Uterus (tissue), 3 donors: ENCODE measurements at regions not wholly inside any gene's neighbourhood (a gene's known extent, or its start where the extent isn't known, plus 50 kb on each side); places are given as distances from the start of the nearest gene placed in this dataset.

Experiments used
- DNase-seq, 2 donors: peaks; one replicate each; pipeline ENCODE4 v3.0.0-alpha.2; 2019 to 2020
- H3K27ac ChIP-seq, 2 donors: fragments of 200-600 bp; sonication (generic); 1 replicate in 1 of 2; 2 replicates in 1 of 2; pipeline ENCODE4 v1.5.1; 2016 to 2018
- H3K27me3 ChIP-seq, 2 donors: fragments of 200-600 bp; sonication (generic); one replicate each; pipeline ENCODE4 v1.5.1; 2018 to 2019; ENCODE audit warnings: control low read depth in 1 of 2
- H3K36me3 ChIP-seq, 2 donors: fragments of 200-600 bp; sonication (generic); one replicate each; pipeline ENCODE4 v1.5.1; 2019; ENCODE audit warnings: control low read depth in 1 of 2
- H3K4me1 ChIP-seq, 2 donors: fragments of 200-600 bp; sonication (generic); one replicate each; pipeline ENCODE4 v1.5.1; 2018 to 2019; ENCODE audit warnings: control low read depth in 1 of 2
- H3K4me3 ChIP-seq, 2 donors: fragments of 200-600 bp; sonication (generic); 1 replicate in 1 of 2; 2 replicates in 1 of 2; pipeline ENCODE4 v1.5.1; 2018 to 2019; ENCODE audit warnings: mild to moderate bottlenecking in 1 of 2
- H3K9me3 ChIP-seq, 2 donors: fragments of 200-600 bp; sonication (generic); one replicate each; pipeline ENCODE4 v1.5.1; 2019; ENCODE audit warnings: control low read depth in 1 of 2
- POLR2A ChIP-seq, 2 donors: fragments of 450-650 bp; IDR thresholded peaks; one replicate each; pipeline ENCODE4 v1.6.1; 2016; ENCODE audit warnings: antibody characterized with exemption in 2 of 2, mild to moderate bottlenecking in 1 of 2, moderate library complexity in 1 of 2
- intact Hi-C: fragments of 100-400 bp; cut with DNase I; formaldehyde crosslinking; loops from one replicate; pipeline ENCODE4 v1.15.1; 2023; ENCODE audit warnings: low total_unique reads
- TF ChIP-seq, protein P1 (sequence below), 4 experiments: fragments of 200-600 bp in 2 of 4; fragments of 450-650 bp in 2 of 4; sonication (generic) in 2 of 4; IDR thresholded peaks; one replicate each; pipeline ENCODE4 v1.5.1; 2016 to 2019; ENCODE audit warnings: antibody characterized with exemption in 4 of 4, mild to moderate bottlenecking in 2 of 4, moderate library complexity in 1 of 4
- donor health status: DM: yes; HTN: yes; CAD: no.

DNA sequence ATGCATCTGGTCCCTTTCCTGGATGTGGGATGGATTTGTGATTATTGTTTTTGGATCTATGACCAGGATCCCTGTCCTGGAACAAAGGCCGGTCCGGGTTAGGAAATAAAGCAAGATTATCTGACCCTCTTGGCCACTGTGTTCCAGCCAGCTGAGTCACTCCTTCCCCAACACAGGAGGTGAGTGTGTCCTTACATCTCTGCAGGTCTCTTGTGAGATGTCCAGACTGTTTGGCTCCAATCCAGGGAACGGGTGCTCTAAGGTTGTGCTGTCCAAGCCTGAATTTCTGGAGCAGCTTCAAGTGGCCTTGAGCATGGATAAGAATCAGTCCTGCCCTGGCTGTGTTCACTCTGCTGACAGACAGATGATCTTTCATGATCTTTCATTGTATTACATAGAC, 136.5 kb upstream of the CCL2 start:
- no peak for TF ChIP-seq POLR2A (IDR thresholded peaks at IDR 0.05)
- TF ChIP-seq, protein P1, sequence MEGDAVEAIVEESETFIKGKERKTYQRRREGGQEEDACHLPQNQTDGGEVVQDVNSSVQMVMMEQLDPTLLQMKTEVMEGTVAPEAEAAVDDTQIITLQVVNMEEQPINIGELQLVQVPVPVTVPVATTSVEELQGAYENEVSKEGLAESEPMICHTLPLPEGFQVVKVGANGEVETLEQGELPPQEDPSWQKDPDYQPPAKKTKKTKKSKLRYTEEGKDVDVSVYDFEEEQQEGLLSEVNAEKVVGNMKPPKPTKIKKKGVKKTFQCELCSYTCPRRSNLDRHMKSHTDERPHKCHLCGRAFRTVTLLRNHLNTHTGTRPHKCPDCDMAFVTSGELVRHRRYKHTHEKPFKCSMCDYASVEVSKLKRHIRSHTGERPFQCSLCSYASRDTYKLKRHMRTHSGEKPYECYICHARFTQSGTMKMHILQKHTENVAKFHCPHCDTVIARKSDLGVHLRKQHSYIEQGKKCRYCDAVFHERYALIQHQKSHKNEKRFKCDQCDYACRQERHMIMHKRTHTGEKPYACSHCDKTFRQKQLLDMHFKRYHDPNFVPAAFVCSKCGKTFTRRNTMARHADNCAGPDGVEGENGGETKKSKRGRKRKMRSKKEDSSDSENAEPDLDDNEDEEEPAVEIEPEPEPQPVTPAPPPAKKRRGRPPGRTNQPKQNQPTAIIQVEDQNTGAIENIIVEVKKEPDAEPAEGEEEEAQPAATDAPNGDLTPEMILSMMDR (IDR thresholded peaks at IDR 0.05), result no peak
- H3K4me3 ChIP-seq, result no peak overlapping the region
- H3K36me3 ChIP-seq, result no peaks in the 10 kb centered on the region
- H3K27ac ChIP-seq, result no peak overlapping the region
- no peaks in the 10 kb centered on the region for H3K4me1 ChIP-seq
- no peaks in the 10 kb centered on the region for H3K9me3 ChIP-seq
- intact Hi-C loops, result no loop called here
- H3K27me3 ChIP-seq, result no peaks in the 10 kb centered on the region
- no peak for DNase-seq

DNA sequence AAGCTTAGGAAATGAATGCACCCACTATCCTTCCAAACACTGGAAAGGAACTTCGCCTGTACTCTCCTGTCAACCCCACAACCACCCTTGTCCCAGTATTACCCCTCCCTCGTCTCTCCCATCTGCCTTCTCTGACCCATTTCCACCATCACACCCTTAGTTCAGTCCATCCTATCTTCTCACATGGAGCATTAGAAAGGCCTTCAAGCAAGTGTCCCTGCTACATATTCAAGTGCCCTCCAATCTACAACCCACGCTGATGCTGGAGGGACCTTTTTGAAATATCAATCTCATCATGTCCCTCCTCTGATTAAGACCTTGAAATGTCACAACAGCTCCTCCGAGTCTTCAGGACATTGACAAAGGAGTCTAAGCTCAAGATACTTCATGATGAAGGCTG, 133.8 kb upstream of the CCL2 start:
- DNase-seq, result no peak
- no peak overlapping the region for H3K4me3 ChIP-seq
- no peak overlapping the region for H3K27ac ChIP-seq
- no peak for TF ChIP-seq POLR2A (IDR thresholded peaks at IDR 0.05)
- TF ChIP-seq, protein P1 (IDR thresholded peaks at IDR 0.05), result no peak
- H3K9me3 ChIP-seq, result no peaks in the 10 kb centered on the region
- no peaks in the 10 kb centered on the region for H3K27me3 ChIP-seq
- H3K36me3 ChIP-seq, result no peaks in the 10 kb centered on the region
- H3K4me1 ChIP-seq, result no peaks in the 10 kb centered on the region
- intact Hi-C loops, result no loop called here

DNA sequence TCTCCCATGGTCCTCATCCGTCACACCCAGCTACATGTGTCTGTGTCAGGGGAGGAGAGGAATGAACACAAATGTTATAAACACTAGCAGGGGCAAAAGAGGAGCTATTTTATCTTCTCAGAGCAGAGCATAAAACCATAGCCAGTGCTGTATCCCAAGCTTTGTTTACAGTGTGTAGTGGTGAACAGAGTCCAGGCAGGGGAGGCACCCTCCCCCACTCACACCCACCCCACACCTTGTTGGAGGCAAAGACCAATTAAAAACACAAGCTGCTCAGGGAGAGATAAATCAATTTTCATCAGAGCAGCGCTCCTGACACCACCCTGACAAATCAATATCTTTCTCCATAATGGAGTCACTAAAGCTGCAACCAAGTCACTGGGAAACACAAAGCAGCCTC, 132.6 kb upstream of the CCL2 start:
- H3K9me3 ChIP-seq, result no peaks in the 10 kb centered on the region
- TF ChIP-seq, protein P1 (IDR thresholded peaks at IDR 0.05), result no peak
- no peak overlapping the region for H3K27ac ChIP-seq
- no peaks in the 10 kb centered on the region for H3K4me1 ChIP-seq
- no peaks in the 10 kb centered on the region for H3K36me3 ChIP-seq
- no peaks in the 10 kb centered on the region for H3K27me3 ChIP-seq
- intact Hi-C loops, result no loop called here
- DNase-seq, result no peak
- H3K4me3 ChIP-seq, result no peak overlapping the region

DNA sequence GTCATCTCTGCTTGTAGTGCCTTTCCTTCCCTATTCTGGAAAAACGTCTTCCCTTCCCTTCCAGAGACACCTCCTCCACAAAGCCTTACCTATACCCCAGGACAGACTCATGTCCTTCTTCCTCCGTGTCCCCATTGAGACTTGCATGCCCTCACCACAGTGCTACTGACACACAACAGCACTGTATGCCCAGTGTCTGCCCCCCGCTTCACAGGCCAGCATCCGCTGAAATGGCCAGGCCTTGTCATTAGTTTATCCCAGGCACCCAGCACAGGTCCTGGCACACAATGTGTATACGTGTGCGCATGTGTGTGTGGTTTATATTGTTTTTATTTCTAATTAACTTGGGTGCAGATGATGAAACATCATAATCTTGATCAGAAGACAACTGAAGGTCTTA, 130.1 kb upstream of the CCL2 start:
- H3K4me3 ChIP-seq, result no peak overlapping the region
- no peak for TF ChIP-seq POLR2A (IDR thresholded peaks at IDR 0.05)
- TF ChIP-seq, protein P1 (IDR thresholded peaks at IDR 0.05), result no peak
- no peaks in the 10 kb centered on the region for H3K36me3 ChIP-seq
- no peaks in the 10 kb centered on the region for H3K27me3 ChIP-seq
- H3K27ac ChIP-seq, result no peak overlapping the region
- intact Hi-C loops, result no loop called here
- no peaks in the 10 kb centered on the region for H3K9me3 ChIP-seq
- no peaks in the 10 kb centered on the region for H3K4me1 ChIP-seq
- DNase-seq, result no peak

DNA sequence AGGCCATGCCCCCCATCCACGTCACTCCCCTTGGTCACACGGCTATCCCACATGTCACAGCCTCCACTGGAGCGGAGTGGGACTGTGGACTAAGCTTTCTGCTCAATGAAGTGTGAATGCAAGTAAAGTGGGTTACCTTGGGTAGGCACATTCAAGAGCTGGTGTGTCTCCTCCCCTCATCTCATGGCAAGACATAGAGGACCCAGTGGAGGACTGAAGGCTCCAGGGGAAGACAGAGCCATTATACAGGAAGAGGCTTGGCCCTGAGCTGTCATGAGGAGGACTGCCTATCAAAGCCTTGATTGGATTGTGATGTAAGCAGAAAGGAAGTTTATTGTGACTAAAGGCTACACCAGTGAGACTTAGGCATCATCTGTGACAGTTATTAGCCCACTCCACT, 129.2 kb upstream of the CCL2 start:
- Histone ChIP-seq H3K27ac (no peak overlapping the region), H3K4me1 (no peaks in the 10 kb centered on the region), H3K27me3 (no peaks in the 10 kb centered on the region), H3K36me3 (no peaks in the 10 kb centered on the region), H3K4me3 (no peak overlapping the region), H3K9me3 (no peaks in the 10 kb centered on the region)
- DNase-seq, result no peak
- intact Hi-C loops, result no loop called here
- no peak for TF ChIP-seq POLR2A (IDR thresholded peaks at IDR 0.05)
- TF ChIP-seq, protein P1 (IDR thresholded peaks at IDR 0.05), result no peak
